Panc1 (cell line): ENCODE measurements at regions not wholly inside any gene's neighbourhood (a gene's known extent, or its start where the extent isn't known, plus 50 kb on each side); places are given as distances from the start of the nearest gene placed in this dataset.

Experiments
- ATAC-seq: fragments of 200-7000 bp; cut with Tn5 transposase; 2 replicates; pipeline ENCODE4 v1.9.1; 2020; ENCODE audit warnings: mild to moderate bottlenecking, moderate library complexity
- BruUV-seq: library from RNA; stranded (reverse); fragments of 400-500 nt; replicated peaks from 2 replicates; lab custom pipeline; 2021; lab: Mats Ljungman, UMichigan
- CTCF ChIA-PET: fragments of 300-600 bp; sonication (Branson Sonifier 250); formaldehyde crosslinking; loops from one replicate; lab custom pipeline; 2022; ENCODE audit warnings: antibody characterized with exemption; lab: Charles Lee
- POLR2A ChIA-PET: fragments of 300-600 bp; sonication (Branson Sonifier 250); formaldehyde crosslinking; loops from one replicate; lab custom pipeline; 2022; ENCODE audit warnings: antibody characterized with exemption; lab: Charles Lee
- DNase-seq: peaks from one replicate; pipeline ENCODE4 v3.0.0-alpha.2; 2010; ENCODE audit warnings: low read depth, low spot score
- H3K27ac ChIP-seq: 2 replicates; pipeline ENCODE4 v1.5.1; 2011; ENCODE audit warnings: mild to moderate bottlenecking, low read length, inconsistent platforms
- H3K27me3 ChIP-seq: fragments of 200-500 bp; sonication (Bioruptor generic); 2 replicates; pipeline ENCODE4 v1.6.0; 2014; ENCODE audit warnings: low read length, inconsistent platforms; ENCODE audit not compliant: control insufficient read depth, insufficient read depth
- H3K36me3 ChIP-seq: fragments of 200-500 bp; sonication (Bioruptor generic); 2 replicates; pipeline ENCODE4 v1.5.1; 2014; ENCODE audit warnings: inconsistent platforms, mild to moderate bottlenecking, low read length, moderate library complexity; ENCODE audit not compliant: control insufficient read depth, insufficient read depth
- H3K4me1 ChIP-seq: 2 replicates; pipeline ENCODE4 v1.5.1; 2011; ENCODE audit warnings: inconsistent platforms, mild to moderate bottlenecking, low read length, moderate library complexity; ENCODE audit not compliant: control insufficient read depth, insufficient read depth
- H3K4me3 ChIP-seq, 2 experiments: 2 replicates each; pipeline ENCODE4 v1.5.1; 2011 to 2012; ENCODE audit warnings: low read depth in 2 of 2, low read length in 2 of 2, mild to moderate bottlenecking in 2 of 2, inconsistent platforms in 1 of 2, moderate library complexity in 1 of 2
- H3K9me3 ChIP-seq: fragments of 200-500 bp; sonication (Bioruptor generic); 2 replicates; pipeline ENCODE4 v1.5.1; 2014; ENCODE audit warnings: low read depth, mild to moderate bottlenecking, inconsistent platforms, low read length, moderate library complexity; ENCODE audit not compliant: control insufficient read depth, insufficient read depth
- POLR2AphosphoS5 ChIP-seq: IDR thresholded peaks from 2 replicates; pipeline ENCODE4 v1.6.1; 2012; ENCODE audit warnings: mild to moderate bottlenecking, low read depth, low read length, moderate library complexity
- SIN3A ChIP-seq: IDR thresholded peaks from 2 replicates; pipeline ENCODE4 v1.6.1; 2012; ENCODE audit warnings: low read depth, mild to moderate bottlenecking, low read length, moderate library complexity, borderline replicate concordance; ENCODE audit not compliant: insufficient read depth
- TCF7L2 ChIP-seq: IDR thresholded peaks from 2 replicates; pipeline ENCODE4 v1.6.1; 2011; ENCODE audit warnings: mild to moderate bottlenecking, low read depth, low read length, inconsistent platforms
- in situ Hi-C: cut with HindIII; loops from 2 replicates; pipeline ENCODE4 v1.10.0; 2016; ENCODE audit warnings: low sequenced_read_pairs, low pct_unique_long_range_greater_than_20kb
- intact Hi-C: fragments of 100-400 bp; cut with micrococcal nuclease; formaldehyde crosslinking; loops from one replicate; pipeline ENCODE4 v1.10.0; 2022; ENCODE audit not compliant: unreplicated experiment
- TF ChIP-seq, protein P1 (sequence below), 2 experiments: IDR thresholded peaks; 2 replicates each; pipeline ENCODE4 v1.6.1; 2011 to 2012; ENCODE audit warnings: low read depth in 2 of 2, control low read depth in 1 of 2, low read length in 1 of 2, mild to moderate bottlenecking in 1 of 2, moderate library complexity in 1 of 2; ENCODE audit not compliant: insufficient read depth in 1 of 2
- TF ChIP-seq, protein P2 (sequence below): fragments of 450-650 bp; IDR thresholded peaks from 2 replicates; pipeline ENCODE4 v1.5.1; 2017; ENCODE audit warnings: mild to moderate bottlenecking

DNA sequence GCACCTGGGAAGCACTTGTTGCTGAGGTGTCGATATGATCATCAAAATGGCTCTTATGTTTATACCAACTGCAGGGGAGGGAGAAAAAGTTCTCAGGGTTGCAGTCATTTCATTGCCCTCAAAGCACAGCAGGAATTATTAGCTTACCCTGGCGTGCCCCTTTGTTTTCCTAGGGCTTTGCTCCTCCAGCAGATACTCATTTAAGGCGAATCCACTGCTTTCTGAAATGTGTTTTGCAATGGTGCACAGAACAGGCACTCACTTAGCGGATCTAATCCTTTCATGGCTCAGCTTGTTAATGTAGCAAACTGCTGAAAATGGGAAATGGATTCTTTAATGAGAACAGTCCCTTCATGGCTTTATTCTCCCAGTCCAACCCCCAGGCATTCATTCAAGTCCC, 76.7 kb downstream of the NKX2-1 start:
- TF ChIP-seq, protein P1, sequence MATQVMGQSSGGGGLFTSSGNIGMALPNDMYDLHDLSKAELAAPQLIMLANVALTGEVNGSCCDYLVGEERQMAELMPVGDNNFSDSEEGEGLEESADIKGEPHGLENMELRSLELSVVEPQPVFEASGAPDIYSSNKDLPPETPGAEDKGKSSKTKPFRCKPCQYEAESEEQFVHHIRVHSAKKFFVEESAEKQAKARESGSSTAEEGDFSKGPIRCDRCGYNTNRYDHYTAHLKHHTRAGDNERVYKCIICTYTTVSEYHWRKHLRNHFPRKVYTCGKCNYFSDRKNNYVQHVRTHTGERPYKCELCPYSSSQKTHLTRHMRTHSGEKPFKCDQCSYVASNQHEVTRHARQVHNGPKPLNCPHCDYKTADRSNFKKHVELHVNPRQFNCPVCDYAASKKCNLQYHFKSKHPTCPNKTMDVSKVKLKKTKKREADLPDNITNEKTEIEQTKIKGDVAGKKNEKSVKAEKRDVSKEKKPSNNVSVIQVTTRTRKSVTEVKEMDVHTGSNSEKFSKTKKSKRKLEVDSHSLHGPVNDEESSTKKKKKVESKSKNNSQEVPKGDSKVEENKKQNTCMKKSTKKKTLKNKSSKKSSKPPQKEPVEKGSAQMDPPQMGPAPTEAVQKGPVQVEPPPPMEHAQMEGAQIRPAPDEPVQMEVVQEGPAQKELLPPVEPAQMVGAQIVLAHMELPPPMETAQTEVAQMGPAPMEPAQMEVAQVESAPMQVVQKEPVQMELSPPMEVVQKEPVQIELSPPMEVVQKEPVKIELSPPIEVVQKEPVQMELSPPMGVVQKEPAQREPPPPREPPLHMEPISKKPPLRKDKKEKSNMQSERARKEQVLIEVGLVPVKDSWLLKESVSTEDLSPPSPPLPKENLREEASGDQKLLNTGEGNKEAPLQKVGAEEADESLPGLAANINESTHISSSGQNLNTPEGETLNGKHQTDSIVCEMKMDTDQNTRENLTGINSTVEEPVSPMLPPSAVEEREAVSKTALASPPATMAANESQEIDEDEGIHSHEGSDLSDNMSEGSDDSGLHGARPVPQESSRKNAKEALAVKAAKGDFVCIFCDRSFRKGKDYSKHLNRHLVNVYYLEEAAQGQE (IDR thresholded peaks at IDR 0.05; ENCODE audit: insufficient read depth in 1 of 2, low read depth in 2 of 2, low read length in 1 of 2): no peak
- BruUV-seq: no TSS peak
- no peaks in the 10 kb centered on the region for H3K9me3 ChIP-seq
- ChIA-PET CTCF (no interaction called here), POLR2A (no interaction called here)
- ATAC-seq: no peak
- no peaks in the 10 kb centered on the region for H3K36me3 ChIP-seq
- in situ Hi-C loops (no loop called here), intact Hi-C loops (no loop called here)
- no peak overlapping the region for H3K27ac ChIP-seq
- no peak for DNase-seq
- no peak overlapping the region for H3K4me3 ChIP-seq
- H3K4me1 ChIP-seq: no peaks in the 10 kb centered on the region
- H3K27me3 ChIP-seq: no peaks in the 10 kb centered on the region

DNA sequence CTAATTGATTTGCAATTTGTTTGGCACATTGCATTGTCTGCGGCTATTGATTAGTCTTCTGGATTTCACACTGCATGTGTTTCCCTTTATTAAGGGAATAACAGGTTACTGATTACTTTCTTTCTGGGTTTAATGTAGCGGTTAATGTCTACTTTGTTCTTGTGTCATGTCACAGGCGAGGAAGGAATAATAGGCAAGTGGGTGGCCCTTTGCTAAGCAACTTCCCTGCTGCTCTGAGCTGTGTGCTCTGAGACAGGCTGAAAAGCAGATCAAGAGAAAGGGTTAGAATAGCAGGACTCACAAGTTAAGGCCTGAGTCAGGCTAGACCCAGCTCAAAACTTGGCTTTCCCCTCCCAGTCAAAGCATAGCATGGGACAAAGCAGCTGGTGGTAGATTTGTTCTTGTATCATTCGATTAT, 77.2 kb downstream of the NKX2-1 start:
- Histone ChIP-seq H3K27me3 (no peaks in the 10 kb centered on the region), H3K4me1 (no peaks in the 10 kb centered on the region), H3K27ac (no peak overlapping the region), H3K9me3 (no peaks in the 10 kb centered on the region), H3K36me3 (no peaks in the 10 kb centered on the region), H3K4me3 (no peak overlapping the region)
- no TSS peak for BruUV-seq
- TF ChIP-seq SIN3A (no peak), POLR2AphosphoS5 (no peak), TCF7L2 (no peak)
- TF ChIP-seq, protein P1 (IDR thresholded peaks at IDR 0.05; ENCODE audit: insufficient read depth in 1 of 2, low read depth in 2 of 2, low read length in 1 of 2): no peak
- TF ChIP-seq, protein P2, sequence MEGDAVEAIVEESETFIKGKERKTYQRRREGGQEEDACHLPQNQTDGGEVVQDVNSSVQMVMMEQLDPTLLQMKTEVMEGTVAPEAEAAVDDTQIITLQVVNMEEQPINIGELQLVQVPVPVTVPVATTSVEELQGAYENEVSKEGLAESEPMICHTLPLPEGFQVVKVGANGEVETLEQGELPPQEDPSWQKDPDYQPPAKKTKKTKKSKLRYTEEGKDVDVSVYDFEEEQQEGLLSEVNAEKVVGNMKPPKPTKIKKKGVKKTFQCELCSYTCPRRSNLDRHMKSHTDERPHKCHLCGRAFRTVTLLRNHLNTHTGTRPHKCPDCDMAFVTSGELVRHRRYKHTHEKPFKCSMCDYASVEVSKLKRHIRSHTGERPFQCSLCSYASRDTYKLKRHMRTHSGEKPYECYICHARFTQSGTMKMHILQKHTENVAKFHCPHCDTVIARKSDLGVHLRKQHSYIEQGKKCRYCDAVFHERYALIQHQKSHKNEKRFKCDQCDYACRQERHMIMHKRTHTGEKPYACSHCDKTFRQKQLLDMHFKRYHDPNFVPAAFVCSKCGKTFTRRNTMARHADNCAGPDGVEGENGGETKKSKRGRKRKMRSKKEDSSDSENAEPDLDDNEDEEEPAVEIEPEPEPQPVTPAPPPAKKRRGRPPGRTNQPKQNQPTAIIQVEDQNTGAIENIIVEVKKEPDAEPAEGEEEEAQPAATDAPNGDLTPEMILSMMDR: no peak
- POLR2A ChIA-PET: no interaction called here
- DNase-seq: no peak
- intact Hi-C loops: no loop called here
- CTCF ChIA-PET: no interaction called here
- in situ Hi-C loops: no loop called here
- no peak for ATAC-seq
